ENCODE measurements at regions not wholly inside any gene's neighbourhood (a gene's known extent, or its start where the extent isn't known, plus 50 kb on each side); places are given as distances from the start of the nearest gene placed in this dataset.
"Not testable (repeated sequence)": the region's sequence is repeated elsewhere in the genome, so short reads cannot be mapped to it uniquely, and the experiment has no call there.

- not testable (repeated sequence) for DNase-seq
Observed at GRCh38 chrX:3882553-3882920, 169.1 kb upstream of the PRKX start.

GRCh38 chrX:3881898-3882552, 168.6 kb upstream of the PRKX start:
- DNase-seq: not testable (repeated sequence)

GRCh38 chrX:3881255-3881895, 167.9 kb upstream of the PRKX start:
- DNase-seq: not testable (repeated sequence)

GRCh38 chrX:3876393-3876792, 162.9 kb upstream of the PRKX start:
- not testable (repeated sequence) for DNase-seq

- DNase-seq: not testable (repeated sequence)
Observed at GRCh38 chrX:3875638-3876037, 162.2 kb upstream of the PRKX start.

- DNase-seq: not testable (repeated sequence)
Observed at GRCh38 chrX:3872226-3872879, 158.9 kb upstream of the PRKX start.

GRCh38 chrX:3867067-3867831, 153.8 kb upstream of the PRKX start:
- DNase-seq: not testable (repeated sequence)

- DNase-seq: not testable (repeated sequence)
Observed at GRCh38 chrX:3858332-3858731, 144.9 kb upstream of the PRKX start.

- not testable (repeated sequence) for DNase-seq
Observed at GRCh38 chrX:3843522-3844145, 130.2 kb upstream of the PRKX start.

GRCh38 chrX:3842822-3843521, 129.5 kb upstream of the PRKX start:
- DNase-seq: peak; percentile 26

- DNase-seq: not testable (repeated sequence)
Observed at GRCh38 chrX:3838754-3839153, 125.3 kb upstream of the PRKX start.

GRCh38 chrX:3837958-3838643, 124.7 kb upstream of the PRKX start:
- DNase-seq: not testable (repeated sequence)

GRCh38 chrX:3837211-3837610, 123.8 kb upstream of the PRKX start:
- DNase-seq: not testable (repeated sequence)

- not testable (repeated sequence) for DNase-seq
Observed at GRCh38 chrX:3833761-3834542, 120.5 kb upstream of the PRKX start.

GRCh38 chrX:3830020-3830419, 116.6 kb upstream of the PRKX start:
- not testable (repeated sequence) for DNase-seq

GRCh38 chrX:3829041-3829531, 115.6 kb upstream of the PRKX start:
- not testable (repeated sequence) for DNase-seq

- not testable (repeated sequence) for DNase-seq
Observed at GRCh38 chrX:3828378-3829040, 115.1 kb upstream of the PRKX start.

- not testable (repeated sequence) for DNase-seq
Observed at GRCh38 chrX:3824008-3824407, 110.6 kb upstream of the PRKX start.

- DNase-seq: no peak
Observed at GRCh38 chrX:3820167-3820566, 106.7 kb upstream of the PRKX start.

GRCh38 chrX:3817480-3817879, 104.0 kb upstream of the PRKX start:
- not testable (repeated sequence) for DNase-seq
